ENCODE measurements at regions not wholly inside any gene's neighbourhood (a gene's known extent, or its start where the extent isn't known, plus 50 kb on each side); places are given as distances from the start of the nearest gene placed in this dataset.

GRCh38 chr12:42643881-42644579 is 54.5 kb upstream of the PRICKLE1 start:
- Mint-ChIP-seq H3K4me3 (ENCODE audit: unreplicated experiment) (no peak overlapping the region), H3K9me3 (ENCODE audit: unreplicated experiment) (no peaks in the 10 kb centered on the region), H3K27me3 (ENCODE audit: insufficient read depth, unreplicated experiment) (no peaks in the 10 kb centered on the region), H3K36me3 (ENCODE audit: insufficient read depth, unreplicated experiment) (no peaks in the 10 kb centered on the region), H3K27ac (ENCODE audit: low read depth, unreplicated experiment) (no peak overlapping the region), H3K4me1 (ENCODE audit: insufficient read depth, unreplicated experiment) (no peaks in the 10 kb centered on the region)
- ChIA-PET CTCF (no interaction called here), POLR2A (no interaction called here)
- TF ChIP-seq CTCF (IDR thresholded peaks at IDR 0.05; ENCODE audit: unreplicated experiment): no peak
- DNase-seq (ENCODE audit: unreplicated experiment): no peak
- BruUV-seq (replicated peaks): no TSS peak
- intact Hi-C loops (cut with micrococcal nuclease): no loop called here

GRCh38 chr12:42641221-42641885 is 51.8 kb upstream of the PRICKLE1 start:
- ChIA-PET CTCF (no interaction called here), POLR2A (no interaction called here)
- no peaks in the 10 kb centered on the region for H3K4me1 Mint-ChIP-seq (ENCODE audit: insufficient read depth, unreplicated experiment)

GRCh38 chr12:42640391-42640790 is 50.8 kb upstream of the PRICKLE1 start:
- no TSS peak for BruUV-seq (replicated peaks)
- H3K27ac Mint-ChIP-seq (ENCODE audit: low read depth, unreplicated experiment): no peak overlapping the region
- no peak overlapping the region for H3K4me3 Mint-ChIP-seq (ENCODE audit: unreplicated experiment)
- intact Hi-C loops (cut with micrococcal nuclease): no loop called here
- TF ChIP-seq CTCF (IDR thresholded peaks at IDR 0.05; ENCODE audit: unreplicated experiment): no peak
- ChIA-PET POLR2A (no interaction called here), CTCF (no interaction called here)
- no peak for DNase-seq (ENCODE audit: unreplicated experiment)
- H3K4me1 Mint-ChIP-seq (ENCODE audit: insufficient read depth, unreplicated experiment): no peaks in the 10 kb centered on the region
- H3K27me3 Mint-ChIP-seq (ENCODE audit: insufficient read depth, unreplicated experiment): no peaks in the 10 kb centered on the region
- no peaks in the 10 kb centered on the region for H3K36me3 Mint-ChIP-seq (ENCODE audit: insufficient read depth, unreplicated experiment)
- H3K9me3 Mint-ChIP-seq (ENCODE audit: unreplicated experiment): peaks cover 8% of the 10 kb centered on the region

More at GRCh38 chr12:42641221-42641885, 51.8 kb upstream of the PRICKLE1 start:
- no peak for TF ChIP-seq CTCF (IDR thresholded peaks at IDR 0.05; ENCODE audit: unreplicated experiment)
- BruUV-seq (replicated peaks): no TSS peak
- H3K27me3 Mint-ChIP-seq (ENCODE audit: insufficient read depth, unreplicated experiment): no peaks in the 10 kb centered on the region
- no peak overlapping the region for H3K27ac Mint-ChIP-seq (ENCODE audit: low read depth, unreplicated experiment)
- DNase-seq (ENCODE audit: unreplicated experiment): no peak
- no peaks in the 10 kb centered on the region for H3K36me3 Mint-ChIP-seq (ENCODE audit: insufficient read depth, unreplicated experiment)
- no peak overlapping the region for H3K4me3 Mint-ChIP-seq (ENCODE audit: unreplicated experiment)
- peaks cover 8% of the 10 kb centered on the region for H3K9me3 Mint-ChIP-seq (ENCODE audit: unreplicated experiment)
- intact Hi-C loops (cut with micrococcal nuclease): no loop called here

- no TSS peak for BruUV-seq (replicated peaks)
- peaks cover 8% of the 10 kb centered on the region for H3K9me3 Mint-ChIP-seq (ENCODE audit: unreplicated experiment)
- H3K4me3 Mint-ChIP-seq (ENCODE audit: unreplicated experiment): no peak overlapping the region
- no peak overlapping the region for H3K27ac Mint-ChIP-seq (ENCODE audit: low read depth, unreplicated experiment)
- DNase-seq (ENCODE audit: unreplicated experiment): no peak
- intact Hi-C loops (cut with micrococcal nuclease): no loop called here
- no peaks in the 10 kb centered on the region for H3K4me1 Mint-ChIP-seq (ENCODE audit: insufficient read depth, unreplicated experiment)
- no peaks in the 10 kb centered on the region for H3K36me3 Mint-ChIP-seq (ENCODE audit: insufficient read depth, unreplicated experiment)
- CTCF ChIA-PET: interaction anchor here (0.6 to 0.8 kb wide), 3 partner anchors 157 to 376 kb away, joined by 3 read pairs; no protein-coding TSS in a partner anchor
- POLR2A ChIA-PET: interaction anchor here (1.1 kb wide), 1 partner anchor 23 kb away, joined by 4 read pairs; no protein-coding TSS in a partner anchor
- TF ChIP-seq CTCF (IDR thresholded peaks at IDR 0.05; ENCODE audit: unreplicated experiment): no peak
- H3K27me3 Mint-ChIP-seq (ENCODE audit: insufficient read depth, unreplicated experiment): no peaks in the 10 kb centered on the region
These were observed 50.0 kb upstream of the PRICKLE1 start for GRCh38 chr12:42639556-42639955.
